ENCODE measurements at regions not wholly inside any gene's neighbourhood (a gene's known extent, or its start where the extent isn't known, plus 50 kb on each side); places are given as distances from the start of the nearest gene placed in this dataset.

DNA sequence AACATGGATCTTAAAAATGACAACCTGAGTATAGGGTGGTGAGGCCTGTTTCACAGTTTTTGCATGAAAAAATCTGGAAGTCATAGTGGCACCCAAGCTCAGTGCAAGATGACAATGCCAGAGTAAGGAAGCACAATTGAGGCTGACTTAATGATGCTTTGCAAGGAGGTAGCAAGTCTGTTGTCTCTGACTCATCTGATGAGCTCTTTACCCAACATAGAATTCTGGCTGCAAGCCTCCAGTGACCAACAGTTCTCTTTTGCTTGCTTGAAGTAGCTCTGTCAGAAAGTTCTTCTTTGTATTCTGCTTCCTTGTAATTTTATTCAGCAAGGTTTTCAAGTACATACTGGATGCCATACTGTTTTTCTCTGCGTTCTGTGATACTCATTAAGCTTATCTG lies 117.1 kb downstream of the FOXD2 start:
- H3K4me1 ChIP-seq (ENCODE audit: control insufficient read depth, insufficient read depth, low read length, poor library complexity, severe bottlenecking) = peaks cover 9% of the 10 kb centered on the region
- no peaks in the 10 kb centered on the region for H3K9me3 ChIP-seq (ENCODE audit: control insufficient read depth, low read length)
- H3K36me3 ChIP-seq (ENCODE audit: control insufficient read depth, insufficient read depth, low read length) = no peaks in the 10 kb centered on the region
- WGBS, 2 experiments (ENCODE audit: insufficient coverage in 2 of 2) = 83 to 100% methylated on average over 1 of the region's 1 CpG
- H3K27ac ChIP-seq (ENCODE audit: low read depth, low read length, severe bottlenecking) = no peak overlapping the region
- no peak overlapping the region for H3K4me3 ChIP-seq (ENCODE audit: extremely low read depth, insufficient read depth, low read length, poor library complexity, severe bottlenecking)

DNA sequence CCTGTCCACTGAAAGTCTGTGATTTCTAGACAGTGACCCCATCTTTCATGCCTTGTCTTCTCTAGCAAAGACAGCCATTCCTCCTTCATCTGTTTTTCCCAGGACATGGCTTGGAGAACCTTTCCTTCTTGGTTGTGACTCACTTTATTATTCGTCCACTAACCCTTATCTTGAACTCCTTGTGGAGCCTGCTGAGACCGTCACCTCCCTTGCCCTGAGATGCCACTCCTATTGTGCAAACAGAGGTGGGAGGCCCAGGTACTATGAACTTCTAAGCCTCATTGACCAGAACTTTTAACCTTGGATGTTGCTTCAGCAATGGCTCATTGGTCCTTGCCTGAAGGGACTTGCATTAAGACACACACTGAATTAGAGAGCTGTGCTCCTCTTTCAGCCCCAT lies 117.5 kb downstream of the FOXD2 start:
- Histone ChIP-seq H3K9me3 (ENCODE audit: control insufficient read depth, low read length) (no peaks in the 10 kb centered on the region), H3K27ac (ENCODE audit: low read depth, low read length, severe bottlenecking) (no peak overlapping the region), H3K4me3 (ENCODE audit: extremely low read depth, insufficient read depth, low read length, poor library complexity, severe bottlenecking) (no peak overlapping the region), H3K4me1 (ENCODE audit: control insufficient read depth, insufficient read depth, low read length, poor library complexity, severe bottlenecking) (peaks cover 9% of the 10 kb centered on the region), H3K36me3 (ENCODE audit: control insufficient read depth, insufficient read depth, low read length) (no peaks in the 10 kb centered on the region)
- 72 to 94% methylated on average over 2 of the region's 2 CpGs for WGBS, 2 experiments (ENCODE audit: insufficient coverage in 2 of 2)

DNA sequence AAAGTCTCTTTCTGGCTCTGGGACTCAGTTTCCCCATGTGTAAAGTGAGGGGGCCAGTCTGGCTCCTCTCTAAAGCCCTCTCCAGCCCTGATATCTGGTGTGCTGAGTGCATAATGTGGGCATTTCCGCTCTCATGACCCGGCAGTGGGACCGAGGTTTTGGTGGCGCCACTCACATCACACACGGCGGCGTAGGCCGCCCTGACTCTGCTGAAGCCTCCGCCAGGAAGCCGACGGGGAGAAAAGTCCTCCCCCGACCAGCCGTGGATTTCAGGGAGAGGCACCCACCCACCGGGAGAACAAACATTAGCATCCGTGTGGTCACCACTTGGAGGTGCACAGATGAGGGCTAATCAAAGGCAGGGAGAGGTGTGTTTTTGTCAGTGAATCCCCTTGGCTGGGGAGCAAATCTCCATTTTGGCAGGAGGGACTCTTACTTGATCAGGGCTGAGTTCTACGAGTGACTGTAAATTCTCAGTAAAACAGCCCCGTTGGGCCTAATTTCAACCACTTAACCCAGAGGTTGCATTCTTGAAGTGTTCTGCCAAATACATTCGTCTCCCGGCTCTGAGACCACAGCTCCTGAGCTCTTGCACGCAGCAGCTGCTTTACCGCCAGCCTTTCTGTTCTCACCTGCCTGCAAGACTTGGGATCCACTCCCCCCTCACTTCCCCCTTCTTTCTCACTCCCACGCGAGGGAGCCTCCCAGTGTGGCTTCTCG lies 118.2 kb downstream of the FOXD2 start:
- no peak overlapping the region for H3K4me3 ChIP-seq (ENCODE audit: extremely low read depth, insufficient read depth, low read length, poor library complexity, severe bottlenecking)
- WGBS, 2 experiments (ENCODE audit: insufficient coverage in 2 of 2) = 76 to 77% methylated on average over 24 of the region's 24 CpGs
- peaks cover 9% of the 10 kb centered on the region for H3K4me1 ChIP-seq (ENCODE audit: control insufficient read depth, insufficient read depth, low read length, poor library complexity, severe bottlenecking)
- H3K36me3 ChIP-seq (ENCODE audit: control insufficient read depth, insufficient read depth, low read length) = no peaks in the 10 kb centered on the region
- H3K9me3 ChIP-seq (ENCODE audit: control insufficient read depth, low read length) = no peaks in the 10 kb centered on the region
- no peak overlapping the region for H3K27ac ChIP-seq (ENCODE audit: low read depth, low read length, severe bottlenecking)

DNA sequence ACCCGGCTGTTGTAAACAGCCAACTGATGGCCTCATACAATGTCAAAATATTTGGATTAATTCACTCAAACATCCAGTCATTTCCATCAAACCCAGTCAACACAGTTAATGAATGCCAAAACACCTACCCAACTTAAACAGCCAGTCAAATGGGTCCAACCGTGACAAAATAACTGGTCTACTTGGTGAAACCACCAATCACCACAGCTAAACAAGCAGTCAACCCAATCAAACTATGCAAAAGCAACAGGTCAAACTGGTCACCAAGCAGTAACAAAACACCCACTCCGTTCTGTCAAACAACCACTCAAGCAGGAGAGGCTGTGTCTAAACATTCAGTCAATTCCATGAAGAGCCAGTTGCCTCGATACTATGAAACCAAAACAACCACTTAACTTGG lies 119.2 kb downstream of the FOXD2 start:
- no peak overlapping the region for H3K27ac ChIP-seq (ENCODE audit: low read depth, low read length, severe bottlenecking)
- WGBS, 2 experiments (ENCODE audit: insufficient coverage in 2 of 2) = 96 to 100% methylated on average over 2 to 3 of the region's 4 CpGs
- no peak overlapping the region for H3K4me3 ChIP-seq (ENCODE audit: extremely low read depth, insufficient read depth, low read length, poor library complexity, severe bottlenecking)
- peaks cover 20% of the 10 kb centered on the region for H3K4me1 ChIP-seq (ENCODE audit: control insufficient read depth, insufficient read depth, low read length, poor library complexity, severe bottlenecking)
- H3K9me3 ChIP-seq (ENCODE audit: control insufficient read depth, low read length) = no peaks in the 10 kb centered on the region
- no peaks in the 10 kb centered on the region for H3K36me3 ChIP-seq (ENCODE audit: control insufficient read depth, insufficient read depth, low read length)

DNA sequence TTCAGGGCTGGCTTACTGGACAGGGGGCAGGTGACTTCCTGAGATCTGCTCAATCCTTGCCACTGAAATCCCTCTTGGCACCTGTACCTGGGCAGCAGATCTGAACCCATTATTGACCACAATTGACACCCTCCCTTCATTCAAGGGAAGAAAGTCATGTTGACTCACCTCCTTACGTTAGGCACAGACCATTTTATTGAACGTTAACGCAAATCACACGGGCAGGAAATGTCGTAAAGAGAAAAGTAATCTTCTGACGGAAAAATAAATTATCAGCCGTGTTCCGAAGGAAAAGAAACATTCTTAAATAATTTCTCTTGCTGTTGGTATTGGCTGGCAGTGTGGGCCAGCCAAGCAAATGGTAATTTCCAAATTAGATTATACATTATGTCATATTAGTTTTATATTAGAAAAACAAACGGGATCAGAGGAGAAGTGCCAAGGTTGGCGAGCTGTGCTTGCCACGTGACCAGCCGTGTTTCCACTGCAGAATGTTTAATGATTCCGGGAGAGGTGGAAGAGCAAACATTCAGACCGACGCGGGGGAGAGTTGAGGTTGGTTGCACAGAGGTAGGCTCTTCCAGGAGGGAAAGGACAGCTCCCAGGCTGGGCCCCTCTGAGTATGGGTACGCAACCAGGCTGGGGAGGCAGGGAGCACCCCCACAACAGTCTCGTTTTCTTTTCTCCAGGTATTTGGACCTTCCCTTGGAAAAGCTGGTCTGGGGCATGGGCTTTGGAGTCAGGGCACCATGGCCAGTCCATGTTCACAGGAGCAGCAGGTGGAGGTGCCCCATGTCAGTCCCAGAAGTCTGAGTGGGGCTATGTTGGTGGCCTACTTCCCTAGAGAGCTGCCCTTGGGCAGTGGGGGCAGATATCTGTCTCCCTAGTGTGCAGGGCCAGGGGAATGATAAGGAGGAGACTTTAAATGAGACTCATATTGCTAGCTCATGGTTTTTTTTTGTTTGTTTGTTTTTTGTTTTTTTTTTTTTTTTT lies 121.1 kb downstream of the FOXD2 start:
- Histone ChIP-seq H3K4me3 (ENCODE audit: extremely low read depth, insufficient read depth, low read length, poor library complexity, severe bottlenecking) (no peak overlapping the region), H3K27ac (ENCODE audit: low read depth, low read length, severe bottlenecking) (no peak overlapping the region), H3K4me1 (ENCODE audit: control insufficient read depth, insufficient read depth, low read length, poor library complexity, severe bottlenecking) (peaks cover 22% of the 10 kb centered on the region), H3K36me3 (ENCODE audit: control insufficient read depth, insufficient read depth, low read length) (no peaks in the 10 kb centered on the region), H3K9me3 (ENCODE audit: control insufficient read depth, low read length) (no peaks in the 10 kb centered on the region)
- 88 to 95% methylated on average over 12 to 13 of the region's 18 CpGs for whole genome bisulfite sequencing, 2 experiments (ENCODE audit: insufficient coverage in 2 of 2)

DNA sequence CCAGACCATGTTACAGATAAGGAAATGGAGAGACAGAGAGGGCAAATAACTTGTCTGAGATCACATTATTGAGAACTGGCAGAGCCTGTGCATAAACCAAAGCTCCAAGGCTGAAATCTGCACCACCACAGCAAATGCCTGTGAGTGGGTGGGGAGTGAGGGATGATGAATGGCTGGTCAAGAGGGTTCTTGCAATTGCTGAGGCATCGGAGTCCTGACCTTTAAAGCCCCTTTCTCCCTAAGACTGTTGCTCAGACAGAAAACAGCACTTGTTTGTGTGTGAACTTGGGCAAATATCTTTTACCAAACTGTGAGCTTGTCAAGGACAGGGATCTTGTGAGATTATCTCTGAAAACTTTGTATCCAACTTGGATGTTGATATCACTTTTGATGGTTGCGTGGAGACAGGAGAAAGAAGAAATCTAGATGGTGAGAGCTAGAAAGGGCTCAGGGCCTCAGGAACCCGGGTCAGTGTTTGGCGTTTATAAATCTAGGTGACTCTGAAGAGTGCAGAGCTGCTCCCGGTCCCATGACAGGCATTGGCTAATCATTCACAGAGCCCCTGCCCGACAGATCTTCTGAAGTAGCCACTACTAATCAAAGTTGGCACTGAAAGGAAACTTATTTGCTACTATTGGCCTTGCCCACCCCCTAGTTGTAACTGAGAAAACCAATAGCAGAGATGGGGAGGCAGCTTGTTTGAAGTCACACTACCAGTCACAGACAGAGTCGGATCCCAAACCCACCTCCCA lies 122.3 kb downstream of the FOXD2 start:
- Histone ChIP-seq H3K9me3 (ENCODE audit: control insufficient read depth, low read length) (no peaks in the 10 kb centered on the region), H3K4me1 (ENCODE audit: control insufficient read depth, insufficient read depth, low read length, poor library complexity, severe bottlenecking) (peaks cover 28% of the 10 kb centered on the region), H3K4me3 (ENCODE audit: extremely low read depth, insufficient read depth, low read length, poor library complexity, severe bottlenecking) (no peak overlapping the region), H3K36me3 (ENCODE audit: control insufficient read depth, insufficient read depth, low read length) (no peaks in the 10 kb centered on the region), H3K27ac (ENCODE audit: low read depth, low read length, severe bottlenecking) (no peak overlapping the region)
- WGBS, 2 experiments (ENCODE audit: insufficient coverage in 2 of 2) = 89 to 90% methylated on average over 5 of the region's 7 CpGs

DNA sequence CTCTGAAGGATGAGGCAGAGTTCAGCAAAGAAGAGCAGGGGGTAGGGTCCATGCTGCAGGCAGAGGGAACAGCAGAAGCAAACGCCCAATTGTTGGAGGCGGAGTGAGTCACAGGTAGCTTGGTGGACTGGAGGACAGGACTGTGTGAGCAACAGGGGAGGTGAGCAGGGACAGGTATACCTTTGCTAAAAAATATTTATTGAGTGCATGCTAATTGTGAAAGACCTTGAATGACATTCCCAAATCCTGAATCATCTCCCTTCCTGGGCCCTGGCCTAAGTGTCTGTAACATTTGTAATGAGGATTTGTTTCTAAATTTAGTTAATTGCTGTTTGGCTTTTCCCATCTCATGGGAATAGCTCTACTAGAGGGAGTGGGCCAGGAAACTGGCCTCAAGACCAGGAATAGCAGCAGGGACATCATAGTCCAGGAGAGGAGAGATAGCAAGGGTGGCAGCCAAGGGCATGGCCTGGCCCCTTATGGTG lies 123.7 kb downstream of the FOXD2 start:
- Histone ChIP-seq H3K36me3 (ENCODE audit: control insufficient read depth, insufficient read depth, low read length) (no peaks in the 10 kb centered on the region), H3K4me1 (ENCODE audit: control insufficient read depth, insufficient read depth, low read length, poor library complexity, severe bottlenecking) (peaks cover 22% of the 10 kb centered on the region), H3K4me3 (ENCODE audit: extremely low read depth, insufficient read depth, low read length, poor library complexity, severe bottlenecking) (no peak overlapping the region), H3K27ac (ENCODE audit: low read depth, low read length, severe bottlenecking) (no peak overlapping the region), H3K9me3 (ENCODE audit: control insufficient read depth, low read length) (no peaks in the 10 kb centered on the region)
- WGBS, 2 experiments (ENCODE audit: insufficient coverage in 2 of 2) = 80 to 89% methylated on average over 2 of the region's 2 CpGs

- WGBS, 2 experiments (ENCODE audit: insufficient coverage in 2 of 2) = no CpG with 5 or more reads among the region's 1 CpG
- no peaks in the 10 kb centered on the region for H3K9me3 ChIP-seq (ENCODE audit: control insufficient read depth, low read length)
- H3K36me3 ChIP-seq (ENCODE audit: control insufficient read depth, insufficient read depth, low read length) = no peaks in the 10 kb centered on the region
- no peak overlapping the region for H3K4me3 ChIP-seq (ENCODE audit: extremely low read depth, insufficient read depth, low read length, poor library complexity, severe bottlenecking)
- peaks cover 22% of the 10 kb centered on the region for H3K4me1 ChIP-seq (ENCODE audit: control insufficient read depth, insufficient read depth, low read length, poor library complexity, severe bottlenecking)
- H3K27ac ChIP-seq (ENCODE audit: low read depth, low read length, severe bottlenecking) = no peak overlapping the region
Observed at GRCh38 chr1:47562147-47562546, 124.3 kb downstream of the FOXD2 start.

DNA sequence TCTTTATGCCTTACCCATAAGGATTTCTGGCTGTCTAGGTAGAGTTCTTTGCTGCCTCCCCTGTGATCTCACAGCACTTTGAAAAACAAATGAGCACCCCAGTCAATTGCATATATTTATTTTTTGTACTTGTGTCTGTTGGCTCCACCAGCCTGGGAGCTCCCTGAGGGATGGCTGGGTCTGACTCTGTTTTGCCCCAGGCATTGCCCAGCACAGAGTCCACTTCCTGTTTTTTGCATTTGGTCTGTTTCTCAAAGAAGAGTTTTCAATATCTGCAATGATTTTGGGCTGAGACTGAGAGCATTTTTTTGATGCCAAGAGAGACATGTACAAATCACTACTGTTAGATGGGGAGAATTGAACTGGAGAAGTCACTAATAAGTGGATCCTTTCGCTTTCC lies 125.0 kb downstream of the FOXD2 start:
- H3K4me3 ChIP-seq (ENCODE audit: extremely low read depth, insufficient read depth, low read length, poor library complexity, severe bottlenecking) = no peak overlapping the region
- no peaks in the 10 kb centered on the region for H3K36me3 ChIP-seq (ENCODE audit: control insufficient read depth, insufficient read depth, low read length)
- H3K9me3 ChIP-seq (ENCODE audit: control insufficient read depth, low read length) = no peaks in the 10 kb centered on the region
- no peak overlapping the region for H3K27ac ChIP-seq (ENCODE audit: low read depth, low read length, severe bottlenecking)
- 100% methylated on average over 1 of the region's 1 CpG for WGBS, 2 experiments (ENCODE audit: insufficient coverage in 2 of 2)
- H3K4me1 ChIP-seq (ENCODE audit: control insufficient read depth, insufficient read depth, low read length, poor library complexity, severe bottlenecking) = peaks cover 22% of the 10 kb centered on the region

GRCh38 chr1:47563201-47563600 lies 125.4 kb downstream of the FOXD2 start:
- no peak overlapping the region for H3K4me3 ChIP-seq (ENCODE audit: extremely low read depth, insufficient read depth, low read length, poor library complexity, severe bottlenecking)
- no peaks in the 10 kb centered on the region for H3K36me3 ChIP-seq (ENCODE audit: control insufficient read depth, insufficient read depth, low read length)
- H3K9me3 ChIP-seq (ENCODE audit: control insufficient read depth, low read length) = no peaks in the 10 kb centered on the region
- peaks cover 22% of the 10 kb centered on the region for H3K4me1 ChIP-seq (ENCODE audit: control insufficient read depth, insufficient read depth, low read length, poor library complexity, severe bottlenecking)
- no peak overlapping the region for H3K27ac ChIP-seq (ENCODE audit: low read depth, low read length, severe bottlenecking)
- WGBS, 2 experiments (ENCODE audit: insufficient coverage in 2 of 2) = 100% methylated on average over 2 of the region's 2 CpGs; no CpG with 5 or more reads in 1 of the 2 experiments

Data from mesodermal cell (in vitro differentiated cells).